ENCODE measurements at regions not wholly inside any gene's neighbourhood (a gene's known extent, or its start where the extent isn't known, plus 50 kb on each side); places are given as distances from the start of the nearest gene placed in this dataset.

DNA sequence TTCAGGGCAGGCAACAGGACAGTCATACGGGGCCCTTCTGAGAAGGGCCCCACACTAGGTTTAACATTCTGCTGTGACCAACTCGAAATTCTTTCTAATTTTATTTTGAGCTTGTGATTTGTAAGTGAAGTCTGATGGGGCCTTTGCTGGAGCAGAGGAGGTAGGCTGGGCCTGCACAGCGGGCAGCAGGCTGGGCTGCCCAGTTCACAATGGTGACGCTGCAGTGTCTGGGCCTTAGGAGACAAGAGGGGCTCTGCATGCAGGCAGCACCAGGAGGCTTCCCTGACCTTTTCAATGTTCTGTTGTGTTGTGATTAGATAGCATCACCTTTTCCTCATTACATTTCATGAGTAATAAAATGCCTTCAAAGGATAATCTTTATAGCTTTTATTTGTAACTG lies 175.1 kb downstream of the CXCL12 start:
- TF ChIP-seq, protein P1, sequence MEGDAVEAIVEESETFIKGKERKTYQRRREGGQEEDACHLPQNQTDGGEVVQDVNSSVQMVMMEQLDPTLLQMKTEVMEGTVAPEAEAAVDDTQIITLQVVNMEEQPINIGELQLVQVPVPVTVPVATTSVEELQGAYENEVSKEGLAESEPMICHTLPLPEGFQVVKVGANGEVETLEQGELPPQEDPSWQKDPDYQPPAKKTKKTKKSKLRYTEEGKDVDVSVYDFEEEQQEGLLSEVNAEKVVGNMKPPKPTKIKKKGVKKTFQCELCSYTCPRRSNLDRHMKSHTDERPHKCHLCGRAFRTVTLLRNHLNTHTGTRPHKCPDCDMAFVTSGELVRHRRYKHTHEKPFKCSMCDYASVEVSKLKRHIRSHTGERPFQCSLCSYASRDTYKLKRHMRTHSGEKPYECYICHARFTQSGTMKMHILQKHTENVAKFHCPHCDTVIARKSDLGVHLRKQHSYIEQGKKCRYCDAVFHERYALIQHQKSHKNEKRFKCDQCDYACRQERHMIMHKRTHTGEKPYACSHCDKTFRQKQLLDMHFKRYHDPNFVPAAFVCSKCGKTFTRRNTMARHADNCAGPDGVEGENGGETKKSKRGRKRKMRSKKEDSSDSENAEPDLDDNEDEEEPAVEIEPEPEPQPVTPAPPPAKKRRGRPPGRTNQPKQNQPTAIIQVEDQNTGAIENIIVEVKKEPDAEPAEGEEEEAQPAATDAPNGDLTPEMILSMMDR (IDR thresholded peaks at IDR 0.05; ENCODE audit: low read depth, low read length): no peak
- DNase-seq (ENCODE audit: low read depth, low spot score): no peak
- no peak overlapping the region for H3K4me3 ChIP-seq (ENCODE audit: low read depth, low read length)
- in situ Hi-C loops (cut with HindIII; ENCODE audit: low sequenced_read_pairs): no loop called here

DNA sequence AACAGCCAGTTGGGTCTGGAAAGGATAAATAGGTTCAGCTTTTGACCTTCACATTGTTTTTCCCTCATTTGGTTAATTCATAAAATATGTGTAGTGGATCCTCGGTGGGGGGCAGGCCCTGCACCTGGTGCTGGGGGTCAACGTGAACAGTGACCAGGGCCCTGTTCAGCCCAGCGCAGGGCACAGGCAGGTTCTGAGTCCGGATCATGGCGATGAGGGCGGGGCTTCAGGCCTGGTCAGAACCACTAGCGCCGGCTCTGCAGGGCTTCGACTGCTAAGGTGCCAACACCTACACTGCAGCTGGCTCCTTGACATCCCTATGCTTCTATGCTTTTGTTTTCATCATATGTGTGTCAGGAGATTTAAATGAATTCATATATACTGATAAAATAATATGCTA lies 177.7 kb downstream of the CXCL12 start:
- no peak overlapping the region for H3K4me3 ChIP-seq (ENCODE audit: low read depth, low read length)
- DNase-seq (ENCODE audit: low read depth, low spot score): no peak
- in situ Hi-C loops (cut with HindIII; ENCODE audit: low sequenced_read_pairs): no loop called here
- TF ChIP-seq, protein P1 (IDR thresholded peaks at IDR 0.05; ENCODE audit: low read depth, low read length): no peak

DNA sequence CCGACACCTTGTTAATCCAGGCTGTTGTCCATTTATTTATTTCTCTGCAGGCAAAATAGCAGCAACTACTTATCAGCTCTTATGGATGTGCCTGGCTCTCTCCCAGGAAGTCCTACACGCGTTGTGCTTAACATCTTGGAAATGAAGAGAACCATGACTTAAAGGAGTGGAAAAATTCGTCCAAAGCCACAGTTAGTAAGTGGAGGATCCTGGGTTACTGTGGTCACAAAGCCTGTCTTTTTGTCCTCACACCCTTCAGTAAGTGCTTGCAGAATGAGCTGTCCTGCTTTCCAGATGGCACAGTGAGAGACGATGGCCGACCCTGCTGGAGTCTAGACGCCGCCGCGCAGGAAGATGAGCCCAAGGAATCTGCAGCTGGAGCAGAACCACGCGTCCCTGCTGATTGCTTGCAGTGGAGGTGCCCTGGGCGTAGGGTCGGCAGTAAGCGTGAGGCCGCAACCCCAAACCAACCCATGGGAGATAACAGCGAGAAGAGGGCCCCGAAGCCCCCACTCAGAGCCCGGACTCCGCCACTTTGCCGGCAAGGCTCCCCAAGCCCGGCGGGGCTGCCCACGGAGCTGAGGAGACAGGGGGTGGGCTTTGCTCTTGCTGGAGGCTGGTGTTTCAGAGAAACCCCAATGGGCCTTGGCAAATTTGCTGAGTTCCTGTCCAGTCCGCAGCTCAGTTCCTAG lies 178.6 kb downstream of the CXCL12 start:
- no peak for DNase-seq (ENCODE audit: low read depth, low spot score)
- TF ChIP-seq, protein P1 (IDR thresholded peaks at IDR 0.05; ENCODE audit: low read depth, low read length): no peak
- in situ Hi-C loops (cut with HindIII; ENCODE audit: low sequenced_read_pairs): no loop called here
- H3K4me3 ChIP-seq (ENCODE audit: low read depth, low read length): no peak overlapping the region

DNA sequence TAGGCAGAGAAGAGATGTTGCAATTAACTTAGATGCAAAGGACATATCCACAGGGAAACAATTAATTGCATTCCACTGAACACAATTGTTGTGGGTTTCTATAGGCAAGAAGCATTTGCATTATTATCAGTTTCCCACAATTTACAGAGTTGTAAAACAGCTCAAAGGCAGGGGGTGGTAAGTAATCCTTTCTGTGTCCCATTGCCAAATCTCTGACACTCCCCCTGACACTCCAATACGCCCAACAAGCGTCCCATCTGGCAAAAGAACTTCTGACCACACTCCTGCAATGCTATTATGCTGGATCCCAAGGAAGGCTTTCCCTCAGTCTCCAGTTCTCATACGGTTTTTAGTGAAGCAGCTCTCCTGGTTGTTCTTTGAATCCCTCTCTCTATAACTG lies 179.8 kb downstream of the CXCL12 start:
- in situ Hi-C loops (cut with HindIII; ENCODE audit: low sequenced_read_pairs): no loop called here
- TF ChIP-seq, protein P1 (IDR thresholded peaks at IDR 0.05; ENCODE audit: low read depth, low read length): no peak
- H3K4me3 ChIP-seq (ENCODE audit: low read depth, low read length): no peak overlapping the region
- no peak for DNase-seq (ENCODE audit: low read depth, low spot score)

DNA sequence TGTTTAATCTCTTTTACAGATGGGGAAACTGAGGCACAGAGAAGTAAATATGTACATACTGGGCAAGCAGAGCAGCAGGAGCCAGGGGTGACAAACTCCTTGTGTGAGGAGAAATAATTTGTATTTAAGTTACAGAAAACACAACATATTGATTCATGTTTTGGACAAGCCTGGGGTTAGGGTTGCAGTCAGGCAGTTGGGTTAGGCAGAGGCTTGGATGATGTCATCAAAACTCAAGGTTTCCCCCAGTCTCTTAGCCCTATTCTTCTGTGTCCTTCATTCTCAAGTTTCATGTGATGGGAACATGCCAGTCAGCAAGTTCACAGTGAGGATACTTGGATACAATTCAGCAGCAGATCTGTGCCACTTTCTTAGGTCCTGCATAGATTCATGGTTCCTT lies 181.4 kb downstream of the CXCL12 start:
- TF ChIP-seq, protein P1 (IDR thresholded peaks at IDR 0.05; ENCODE audit: low read depth, low read length): no peak
- in situ Hi-C loops (cut with HindIII; ENCODE audit: low sequenced_read_pairs): no loop called here
- no peak overlapping the region for H3K4me3 ChIP-seq (ENCODE audit: low read depth, low read length)
- DNase-seq (ENCODE audit: low read depth, low spot score): no peak

DNA sequence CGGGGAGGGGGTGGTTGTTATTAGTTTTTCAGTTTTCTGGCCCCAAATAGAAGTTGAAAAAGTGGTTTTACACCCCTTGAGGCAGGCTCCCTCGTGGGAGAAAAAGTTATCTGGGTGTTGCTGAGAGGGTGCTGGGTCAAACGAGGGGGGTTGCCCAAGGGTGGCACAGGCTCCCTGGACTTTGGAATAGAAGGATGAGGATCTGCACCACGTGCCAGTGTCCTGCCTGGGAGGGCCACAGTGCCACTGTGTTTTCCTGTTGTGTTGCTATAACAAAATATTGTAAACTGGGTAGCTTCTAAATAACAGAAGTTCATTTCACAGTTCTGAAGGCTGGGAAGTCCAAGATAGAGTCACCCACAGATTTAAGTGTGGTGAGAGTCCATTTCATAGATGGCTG lies 181.9 kb downstream of the CXCL12 start:
- no peak overlapping the region for H3K4me3 ChIP-seq (ENCODE audit: low read depth, low read length)
- in situ Hi-C loops (cut with HindIII; ENCODE audit: low sequenced_read_pairs): no loop called here
- TF ChIP-seq, protein P1 (IDR thresholded peaks at IDR 0.05; ENCODE audit: low read depth, low read length): no peak
- DNase-seq (ENCODE audit: low read depth, low spot score): no peak
